ENCODE measurements at regions not wholly inside any gene's neighbourhood (a gene's known extent, or its start where the extent isn't known, plus 50 kb on each side); places are given as distances from the start of the nearest gene placed in this dataset.

DNA sequence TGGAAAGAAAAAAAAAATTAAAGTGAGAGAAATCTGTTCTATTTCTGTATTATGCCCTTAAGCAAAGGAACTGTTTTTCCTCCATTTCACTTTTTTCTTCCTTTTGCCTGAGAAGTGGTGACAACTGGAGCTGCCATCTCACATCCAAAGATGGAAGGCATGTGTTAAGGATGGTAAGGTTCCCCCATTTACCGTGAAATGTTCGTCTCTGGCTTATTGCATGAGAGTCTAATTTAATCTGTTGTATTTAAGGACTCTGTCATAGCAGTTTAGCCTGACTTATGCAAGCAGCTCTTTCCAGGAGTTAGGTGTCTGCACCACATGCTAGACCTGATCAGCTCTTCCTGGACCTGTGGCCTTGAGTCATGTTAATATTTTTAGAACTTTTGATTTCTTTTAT is 389.5 kb upstream of the MAP3K7 start:
- no peak overlapping the region for H3K9ac ChIP-seq (ENCODE audit: low read depth in 1 of 2, low read length in 2 of 2)
- WGBS, result 87% methylated on average over 2 of the region's 2 CpGs
- no peak for DNase-seq (ENCODE audit: low spot score)
- no peaks in the 10 kb centered on the region for H3K27me3 ChIP-seq (ENCODE audit: control insufficient read depth in 4 of 4, insufficient read depth in 4 of 4, low read length in 3 of 4)
- TF ChIP-seq YY1 (IDR thresholded peaks at IDR 0.05) (no peak), ZBTB33 (IDR thresholded peaks at IDR 0.05) (no peak), HNF4A (conservative IDR thresholded peaks at IDR 0.05) (no peak), SP1 (IDR thresholded peaks at IDR 0.05) (no peak), MAX (IDR thresholded peaks at IDR 0.05) (no peak), HNF4G (IDR thresholded peaks at IDR 0.05) (no peak), RXRA (IDR thresholded peaks at IDR 0.05) (no peak), FOXA2 (IDR thresholded peaks at IDR 0.05) (no peak), GABPA (IDR thresholded peaks at IDR 0.05 in 1 of 2, conservative IDR thresholded peaks at IDR 0.05 in 1 of 2) (no peak), EGR1 (IDR thresholded peaks at IDR 0.05; ENCODE audit: low read depth in 2 of 2) (no peak), JUND (IDR thresholded peaks at IDR 0.05) (no peak), TAF1 (conservative IDR thresholded peaks at IDR 0.05) (no peak), RAD21 (IDR thresholded peaks at IDR 0.05) (no peak), ATF3 (IDR thresholded peaks at IDR 0.05) (no peak), NR2F2 (IDR thresholded peaks at IDR 0.05) (no peak), FOXA1 (IDR thresholded peaks at IDR 0.05) (no peak), CTCF (IDR thresholded peaks at IDR 0.05; ENCODE audit: low read depth, low read length, missing input control) (no peak)
- TF ChIP-seq, protein P1, sequence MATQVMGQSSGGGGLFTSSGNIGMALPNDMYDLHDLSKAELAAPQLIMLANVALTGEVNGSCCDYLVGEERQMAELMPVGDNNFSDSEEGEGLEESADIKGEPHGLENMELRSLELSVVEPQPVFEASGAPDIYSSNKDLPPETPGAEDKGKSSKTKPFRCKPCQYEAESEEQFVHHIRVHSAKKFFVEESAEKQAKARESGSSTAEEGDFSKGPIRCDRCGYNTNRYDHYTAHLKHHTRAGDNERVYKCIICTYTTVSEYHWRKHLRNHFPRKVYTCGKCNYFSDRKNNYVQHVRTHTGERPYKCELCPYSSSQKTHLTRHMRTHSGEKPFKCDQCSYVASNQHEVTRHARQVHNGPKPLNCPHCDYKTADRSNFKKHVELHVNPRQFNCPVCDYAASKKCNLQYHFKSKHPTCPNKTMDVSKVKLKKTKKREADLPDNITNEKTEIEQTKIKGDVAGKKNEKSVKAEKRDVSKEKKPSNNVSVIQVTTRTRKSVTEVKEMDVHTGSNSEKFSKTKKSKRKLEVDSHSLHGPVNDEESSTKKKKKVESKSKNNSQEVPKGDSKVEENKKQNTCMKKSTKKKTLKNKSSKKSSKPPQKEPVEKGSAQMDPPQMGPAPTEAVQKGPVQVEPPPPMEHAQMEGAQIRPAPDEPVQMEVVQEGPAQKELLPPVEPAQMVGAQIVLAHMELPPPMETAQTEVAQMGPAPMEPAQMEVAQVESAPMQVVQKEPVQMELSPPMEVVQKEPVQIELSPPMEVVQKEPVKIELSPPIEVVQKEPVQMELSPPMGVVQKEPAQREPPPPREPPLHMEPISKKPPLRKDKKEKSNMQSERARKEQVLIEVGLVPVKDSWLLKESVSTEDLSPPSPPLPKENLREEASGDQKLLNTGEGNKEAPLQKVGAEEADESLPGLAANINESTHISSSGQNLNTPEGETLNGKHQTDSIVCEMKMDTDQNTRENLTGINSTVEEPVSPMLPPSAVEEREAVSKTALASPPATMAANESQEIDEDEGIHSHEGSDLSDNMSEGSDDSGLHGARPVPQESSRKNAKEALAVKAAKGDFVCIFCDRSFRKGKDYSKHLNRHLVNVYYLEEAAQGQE (IDR thresholded peaks at IDR 0.05), result no peak
- no peak overlapping the region for H3K27ac ChIP-seq (ENCODE audit: low read depth in 1 of 2, low read length in 2 of 2)
- no peaks in the 10 kb centered on the region for H3K36me3 ChIP-seq (ENCODE audit: control insufficient read depth in 4 of 4, insufficient read depth in 3 of 4, low read depth in 1 of 4, low read length in 3 of 4)
- H3K4me1 ChIP-seq (ENCODE audit: control insufficient read depth in 4 of 4, insufficient read depth in 4 of 4, low read length in 3 of 4), result no peaks in the 10 kb centered on the region
- no peak overlapping the region for H3K4me3 ChIP-seq (ENCODE audit: low read depth in 1 of 3, low read length in 3 of 3)
- H3K9me3 ChIP-seq (ENCODE audit: control insufficient read depth in 4 of 4, low read length in 3 of 4), result no peaks in the 10 kb centered on the region

Data from liver (tissue), 8 donors.